ENCODE measurements at regions not wholly inside any gene's neighbourhood (a gene's known extent, or its start where the extent isn't known, plus 50 kb on each side); places are given as distances from the start of the nearest gene placed in this dataset.

GRCh38 chr14:51328772-51329353 is 88.8 kb downstream of the TMX1 start:
- DNase-seq (no peak), ATAC-seq (no peak)
- intact Hi-C loops (cut with DNase I, micrococcal nuclease) = no loop called here
- Histone ChIP-seq H3K4me3 (no peak overlapping the region), H3K36me3 (ENCODE audit: low read depth) (no peaks in the 10 kb centered on the region), H3K9me3 (no peaks in the 10 kb centered on the region), H3K4me1 (ENCODE audit: low read depth) (no peaks in the 10 kb centered on the region)
- no peak for TF ChIP-seq CTCF (IDR thresholded peaks at IDR 0.05)

- DNase-seq (no peak), ATAC-seq (no peak)
- H3K36me3 ChIP-seq (ENCODE audit: low read depth) = no peaks in the 10 kb centered on the region
- no peaks in the 10 kb centered on the region for H3K9me3 ChIP-seq
- no peak overlapping the region for H3K4me3 ChIP-seq
- intact Hi-C loops (cut with DNase I, micrococcal nuclease) = no loop called here
- H3K4me1 ChIP-seq (ENCODE audit: low read depth) = no peaks in the 10 kb centered on the region
- TF ChIP-seq CTCF (IDR thresholded peaks at IDR 0.05) = no peak
These were observed 91.7 kb downstream of the TMX1 start for GRCh38 chr14:51331486-51332367.

GRCh38 chr14:51333299-51333698 is 93.3 kb downstream of the TMX1 start:
- TF ChIP-seq CTCF (IDR thresholded peaks at IDR 0.05) = no peak
- Histone ChIP-seq H3K4me1 (ENCODE audit: low read depth) (no peaks in the 10 kb centered on the region), H3K4me3 (no peak overlapping the region), H3K9me3 (no peaks in the 10 kb centered on the region), H3K36me3 (ENCODE audit: low read depth) (no peaks in the 10 kb centered on the region)
- intact Hi-C loops (cut with DNase I, micrococcal nuclease) = no loop called here
- no peak for DNase-seq
- ATAC-seq = no peak

- TF ChIP-seq CTCF (IDR thresholded peaks at IDR 0.05) = no peak
- Histone ChIP-seq H3K4me1 (ENCODE audit: low read depth) (no peaks in the 10 kb centered on the region), H3K36me3 (ENCODE audit: low read depth) (no peaks in the 10 kb centered on the region), H3K4me3 (no peak overlapping the region), H3K9me3 (no peaks in the 10 kb centered on the region)
- ATAC-seq (no peak), DNase-seq (no peak)
- intact Hi-C loops (cut with DNase I, micrococcal nuclease) = no loop called here
These were observed 94.0 kb downstream of the TMX1 start for GRCh38 chr14:51333901-51334521.

GRCh38 chr14:51334566-51334965 is 94.5 kb downstream of the TMX1 start:
- H3K4me1 ChIP-seq (ENCODE audit: low read depth) = no peaks in the 10 kb centered on the region
- no peaks in the 10 kb centered on the region for H3K9me3 ChIP-seq
- ATAC-seq (no peak), DNase-seq (no peak)
- intact Hi-C loops (cut with DNase I, micrococcal nuclease) = no loop called here
- no peak overlapping the region for H3K4me3 ChIP-seq
- H3K36me3 ChIP-seq (ENCODE audit: low read depth) = no peaks in the 10 kb centered on the region
- TF ChIP-seq CTCF (IDR thresholded peaks at IDR 0.05) = no peak

Measured in mucosa of descending colon (tissue), 3 donors.